ENCODE measurements at regions not wholly inside any gene's neighbourhood (a gene's known extent, or its start where the extent isn't known, plus 50 kb on each side); places are given as distances from the start of the nearest gene placed in this dataset.
"Not testable (repeated sequence)": the region's sequence is repeated elsewhere in the genome, so short reads cannot be mapped to it uniquely, and the experiment has no call there.

DNA sequence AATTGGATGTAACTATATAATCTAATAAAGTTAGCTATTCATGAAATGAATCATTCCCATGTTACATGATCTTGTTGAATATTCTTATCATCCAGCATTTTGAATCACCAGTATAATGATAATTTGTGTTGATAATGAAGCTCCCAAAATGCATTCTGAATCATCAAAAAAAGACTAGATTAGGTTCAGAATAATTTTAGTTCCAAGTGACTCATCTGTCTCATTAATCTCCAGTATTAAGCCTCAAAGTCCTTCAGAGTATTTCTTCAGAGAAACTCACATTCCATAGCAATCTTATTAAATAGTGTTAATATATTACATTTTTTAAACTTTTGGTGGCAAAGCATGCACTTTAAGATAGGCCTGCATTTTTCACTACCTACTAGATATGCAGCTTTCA lies 207.5 kb downstream of the SLITRK5 start:
- DNase-seq, result no peak

- no peak for DNase-seq
These were observed 213.7 kb downstream of the SLITRK5 start for GRCh38 chr13:87884884-87885283.

DNA sequence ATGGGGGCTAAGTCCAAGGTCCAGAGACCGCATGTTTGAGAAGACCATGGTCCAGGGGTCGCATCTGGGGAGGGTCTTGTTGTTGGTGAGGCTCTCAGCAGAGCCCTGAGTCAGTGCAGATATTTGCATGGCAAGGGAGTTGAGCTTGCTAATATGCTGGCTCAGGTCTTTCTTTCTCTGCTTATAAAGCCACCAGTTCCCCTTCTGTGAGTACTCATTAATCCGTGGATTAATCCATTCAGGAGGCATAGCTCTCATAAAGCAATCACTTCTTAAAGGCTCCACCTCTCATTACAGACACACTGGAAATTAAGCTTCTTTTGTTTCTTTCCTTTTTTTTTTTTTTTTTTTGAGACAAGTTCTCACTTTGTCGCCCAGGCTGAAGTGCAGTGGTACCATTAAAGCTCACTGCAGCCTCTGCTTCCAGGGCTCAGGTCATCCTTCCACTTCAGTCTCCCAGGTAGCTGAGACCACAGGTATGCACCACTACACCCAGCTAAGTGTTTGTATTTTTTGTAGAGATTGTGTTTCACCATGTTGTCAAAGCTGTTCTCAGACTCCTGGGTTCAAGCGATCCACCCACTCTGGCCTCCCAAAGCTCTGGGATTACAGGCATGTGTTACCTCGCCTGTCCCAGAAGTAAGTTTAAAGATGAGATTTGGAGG lies 216.4 kb downstream of the SLITRK5 start:
- no peak for DNase-seq

GRCh38 chr13:87889254-87889653 lies 218.1 kb downstream of the SLITRK5 start:
- DNase-seq, result no peak

GRCh38 chr13:87893186-87893585 lies 222.0 kb downstream of the SLITRK5 start:
- DNase-seq, result no peak

DNA sequence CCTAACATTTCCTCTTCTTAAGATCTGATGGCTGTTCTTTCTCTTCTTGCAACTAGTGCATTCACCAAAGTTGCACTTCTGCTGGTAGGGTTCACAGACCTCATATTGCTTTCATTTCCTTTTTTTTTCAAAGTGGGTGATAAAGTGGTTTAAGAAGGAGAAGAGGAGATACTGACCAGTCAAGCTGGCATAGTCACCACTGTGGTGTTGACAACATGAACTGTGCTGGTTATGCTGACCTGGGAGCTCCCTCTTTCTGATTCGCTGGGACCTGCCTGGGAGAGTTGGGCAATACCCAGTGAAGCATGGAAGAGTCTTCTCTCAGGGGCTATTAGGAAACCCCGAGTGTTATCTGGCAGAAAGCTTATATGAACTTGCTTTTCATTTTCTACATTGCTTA lies 222.9 kb downstream of the SLITRK5 start:
- no peak for DNase-seq

- no peak for DNase-seq
These were observed 232.4 kb downstream of the SLITRK5 start for GRCh38 chr13:87903553-87903952.

GRCh38 chr13:87906411-87906810 lies 235.2 kb downstream of the SLITRK5 start:
- DNase-seq, result no peak

DNA sequence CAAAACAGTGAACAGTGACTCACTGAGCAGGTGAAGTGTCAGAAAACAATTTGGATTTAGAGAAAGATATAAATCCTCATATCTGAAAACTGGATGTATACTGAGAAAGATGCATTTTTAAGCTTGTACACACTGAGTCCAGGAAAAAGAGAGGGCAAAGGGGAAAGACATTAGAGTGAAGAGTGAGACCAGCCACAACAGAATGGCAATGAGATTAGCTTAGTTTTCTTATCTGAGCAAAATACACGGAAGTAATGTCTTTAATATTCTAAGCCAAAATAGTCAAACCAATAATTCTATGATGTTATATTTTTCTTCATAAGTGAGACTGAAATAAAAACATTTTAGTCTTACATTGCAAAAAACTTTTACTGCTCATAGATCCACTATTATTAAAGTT lies 236.0 kb downstream of the SLITRK5 start:
- DNase-seq, result no peak

GRCh38 chr13:87919956-87920355 lies 248.8 kb downstream of the SLITRK5 start:
- DNase-seq, result no peak

GRCh38 chr13:87923753-87924152 lies 252.6 kb downstream of the SLITRK5 start:
- DNase-seq, result no peak

- DNase-seq, result no peak
These were observed 253.8 kb downstream of the SLITRK5 start for GRCh38 chr13:87925006-87925405.

DNA sequence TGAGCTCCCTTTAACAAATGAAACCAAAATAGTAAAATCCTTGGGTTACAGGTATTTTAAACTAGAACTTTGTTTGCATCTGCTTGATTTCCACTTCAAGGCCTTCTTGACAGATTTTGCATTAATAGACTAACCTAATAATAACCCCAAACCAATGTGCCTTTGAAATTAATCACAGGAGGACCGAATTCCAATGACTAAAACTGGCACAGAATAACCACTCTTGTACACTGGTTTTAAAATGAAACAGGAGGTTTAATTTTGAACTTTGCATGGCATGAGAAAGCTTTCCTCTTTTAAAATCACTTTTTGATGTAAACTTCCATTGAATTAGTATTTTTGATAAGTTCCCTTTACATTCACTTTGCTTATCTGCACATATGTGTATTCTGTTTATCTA lies 269.6 kb downstream of the SLITRK5 start:
- no peak for DNase-seq

DNA sequence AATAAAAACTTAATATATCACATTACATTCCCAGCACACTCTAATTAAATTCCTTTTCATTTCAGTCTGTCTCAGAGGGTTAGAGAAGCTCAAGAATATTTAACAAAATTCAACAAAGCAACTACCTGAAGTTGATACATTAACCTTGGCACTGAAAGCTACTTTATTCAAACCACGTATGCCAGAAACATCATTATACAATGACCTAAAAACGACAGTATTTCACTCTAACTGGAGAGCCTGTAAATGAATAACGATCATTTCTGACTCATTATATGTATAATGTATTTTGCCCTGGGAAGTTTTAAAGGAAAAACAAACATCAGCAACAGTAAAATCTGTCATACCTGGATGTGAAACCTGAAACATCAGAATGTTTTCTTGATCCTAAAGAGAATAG lies 270.1 kb downstream of the SLITRK5 start:
- no peak for DNase-seq

GRCh38 chr13:87942205-87942604 lies 271.0 kb downstream of the SLITRK5 start:
- no peak for DNase-seq

DNA sequence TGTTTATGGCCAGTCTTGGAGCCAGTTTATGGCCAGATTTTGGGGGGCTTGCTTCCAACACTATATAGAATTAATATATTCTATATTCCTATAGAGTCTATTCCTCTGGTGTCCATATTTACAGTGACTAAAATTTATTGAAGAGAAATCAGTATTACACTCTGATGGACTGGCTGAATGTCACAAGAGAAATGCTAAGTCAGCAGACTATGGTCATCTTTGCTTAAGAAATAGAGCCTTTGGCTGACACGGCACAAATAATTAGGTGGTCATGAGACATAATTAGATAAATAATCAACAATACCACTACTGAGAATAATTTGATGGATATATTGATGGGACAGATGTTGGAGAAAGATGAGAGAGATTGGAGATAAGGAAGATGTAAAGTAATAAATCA lies 272.9 kb downstream of the SLITRK5 start:
- no peak for DNase-seq

- no peak for DNase-seq
These were observed 281.2 kb downstream of the SLITRK5 start for GRCh38 chr13:87952377-87952776.

DNA sequence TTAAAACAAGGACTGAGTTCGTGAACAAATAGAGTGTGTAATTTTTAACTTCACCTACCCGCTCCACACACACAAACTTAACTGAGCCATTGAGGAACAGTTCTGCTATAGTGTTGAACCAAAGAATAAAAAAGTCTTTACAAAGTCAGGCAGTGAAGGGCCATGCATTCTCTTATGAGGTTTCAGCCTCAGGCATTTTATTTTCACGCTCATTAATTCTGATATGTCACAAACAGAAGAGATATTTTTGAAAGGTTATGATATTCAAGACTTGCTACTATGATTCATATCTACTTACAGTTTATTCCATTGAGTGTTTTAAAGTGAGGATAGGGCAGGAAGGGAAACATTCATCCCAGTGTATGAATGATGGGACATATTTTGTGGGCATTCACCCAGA lies 282.2 kb downstream of the SLITRK5 start:
- no peak for DNase-seq

- no peak for DNase-seq
These were observed 282.9 kb downstream of the SLITRK5 start for GRCh38 chr13:87954091-87954490.

DNA sequence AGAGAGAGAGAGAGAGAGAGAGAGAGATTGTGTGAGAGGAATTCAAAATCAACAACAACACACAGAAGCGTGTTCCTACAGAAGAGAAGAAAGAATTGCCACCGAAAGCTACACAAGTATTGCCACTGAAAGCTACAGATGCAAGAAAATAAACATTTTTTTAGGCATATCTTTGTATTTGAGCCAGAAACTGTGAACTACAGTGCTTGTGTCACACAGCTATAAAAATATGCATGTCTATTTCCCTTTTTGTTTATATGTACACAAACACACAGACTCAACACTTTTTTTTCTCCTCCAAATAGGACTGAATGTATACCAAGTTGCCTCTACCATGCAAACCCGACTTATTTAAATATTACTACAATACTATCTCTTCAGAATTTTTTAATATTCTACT lies 290.4 kb downstream of the SLITRK5 start:
- DNase-seq, result no peak

DNA sequence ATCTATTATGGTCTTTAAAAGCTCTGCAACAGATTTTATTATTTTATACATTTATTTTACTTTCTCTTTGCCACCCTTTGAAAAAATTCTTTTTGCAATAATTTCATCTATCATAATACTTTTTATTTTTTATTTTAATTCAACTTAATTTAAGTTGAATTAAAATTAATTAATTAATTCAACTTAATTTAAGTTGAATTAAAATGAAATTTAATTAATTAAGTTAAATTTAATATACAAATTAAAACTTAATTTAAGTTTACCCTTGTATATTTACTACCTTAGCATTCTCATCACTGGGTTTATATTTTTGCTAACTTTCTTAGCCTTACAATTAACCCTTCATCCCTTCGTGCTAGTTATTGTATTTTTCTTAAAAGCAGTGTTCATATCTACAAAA lies 301.4 kb downstream of the SLITRK5 start:
- no peak for DNase-seq

- no peak for DNase-seq
These were observed 303.9 kb downstream of the SLITRK5 start for GRCh38 chr13:87975035-87975434.

GRCh38 chr13:87976650-87977049 lies 305.5 kb downstream of the SLITRK5 start:
- DNase-seq, result not testable (repeated sequence)

- no peak for DNase-seq
These were observed 310.2 kb downstream of the SLITRK5 start for GRCh38 chr13:87981416-87981815.

- DNase-seq, result no peak
These were observed 311.2 kb downstream of the SLITRK5 start for GRCh38 chr13:87982400-87982799.

Measured in right forelimb (tissue), 1 donor.